ENCODE measurements at regions not wholly inside any gene's neighbourhood (a gene's known extent, or its start where the extent isn't known, plus 50 kb on each side); places are given as distances from the start of the nearest gene placed in this dataset.
"Not testable (repeated sequence)": the region's sequence is repeated elsewhere in the genome, so short reads cannot be mapped to it uniquely, and the experiment has no call there.

DNA sequence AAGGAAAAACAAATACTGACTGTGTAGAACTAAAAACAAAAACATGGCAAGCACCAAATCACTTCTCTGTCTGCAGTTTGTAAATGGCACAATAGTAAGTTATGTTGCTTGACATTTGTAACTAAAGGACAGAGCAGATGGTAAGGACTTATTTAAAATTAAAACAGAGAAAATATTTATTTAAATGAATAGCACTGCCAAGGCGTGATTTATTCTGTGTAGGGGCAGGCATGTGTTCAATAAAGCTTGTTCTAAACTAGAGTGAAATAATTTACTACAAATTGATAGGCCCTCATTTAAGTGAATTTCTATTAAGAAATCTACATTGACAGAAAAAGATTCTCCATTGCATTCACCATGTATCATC, 231.5 kb downstream of the CYLC2 start:
- TF ChIP-seq, protein P1, sequence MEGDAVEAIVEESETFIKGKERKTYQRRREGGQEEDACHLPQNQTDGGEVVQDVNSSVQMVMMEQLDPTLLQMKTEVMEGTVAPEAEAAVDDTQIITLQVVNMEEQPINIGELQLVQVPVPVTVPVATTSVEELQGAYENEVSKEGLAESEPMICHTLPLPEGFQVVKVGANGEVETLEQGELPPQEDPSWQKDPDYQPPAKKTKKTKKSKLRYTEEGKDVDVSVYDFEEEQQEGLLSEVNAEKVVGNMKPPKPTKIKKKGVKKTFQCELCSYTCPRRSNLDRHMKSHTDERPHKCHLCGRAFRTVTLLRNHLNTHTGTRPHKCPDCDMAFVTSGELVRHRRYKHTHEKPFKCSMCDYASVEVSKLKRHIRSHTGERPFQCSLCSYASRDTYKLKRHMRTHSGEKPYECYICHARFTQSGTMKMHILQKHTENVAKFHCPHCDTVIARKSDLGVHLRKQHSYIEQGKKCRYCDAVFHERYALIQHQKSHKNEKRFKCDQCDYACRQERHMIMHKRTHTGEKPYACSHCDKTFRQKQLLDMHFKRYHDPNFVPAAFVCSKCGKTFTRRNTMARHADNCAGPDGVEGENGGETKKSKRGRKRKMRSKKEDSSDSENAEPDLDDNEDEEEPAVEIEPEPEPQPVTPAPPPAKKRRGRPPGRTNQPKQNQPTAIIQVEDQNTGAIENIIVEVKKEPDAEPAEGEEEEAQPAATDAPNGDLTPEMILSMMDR (IDR thresholded peaks at IDR 0.05; ENCODE audit: low read depth, low read length): no peak
- DNase-seq (ENCODE audit: extremely low read depth, low read depth): no peak

DNA sequence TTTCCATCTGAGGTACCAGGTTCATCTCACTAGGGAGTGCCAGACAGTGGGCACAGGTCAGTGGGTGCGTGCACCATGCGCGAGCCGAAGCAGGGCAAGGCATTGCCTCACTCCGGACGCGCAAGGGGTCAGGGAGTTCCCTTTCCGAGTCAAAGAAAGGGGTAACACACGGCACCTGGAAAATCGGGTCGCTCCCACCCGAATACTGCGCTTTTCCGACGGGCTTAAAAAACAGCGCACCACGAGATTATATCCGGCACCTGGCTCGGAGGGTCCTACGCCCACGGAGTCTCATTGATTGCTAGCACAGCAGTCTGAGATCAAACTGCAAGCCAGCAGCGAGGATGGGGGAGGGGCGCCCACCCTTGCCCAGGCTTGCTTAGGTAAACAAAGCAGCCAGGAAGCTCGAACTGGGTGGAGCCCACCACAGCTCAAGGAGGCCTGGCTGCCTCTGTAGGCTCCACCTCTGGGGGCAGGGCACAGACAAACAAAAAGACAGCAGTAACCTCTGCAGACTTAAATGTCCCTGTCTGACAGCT, 242.5 kb downstream of the CYLC2 start:
- DNase-seq (ENCODE audit: extremely low read depth, low read depth): not testable (repeated sequence)

DNA sequence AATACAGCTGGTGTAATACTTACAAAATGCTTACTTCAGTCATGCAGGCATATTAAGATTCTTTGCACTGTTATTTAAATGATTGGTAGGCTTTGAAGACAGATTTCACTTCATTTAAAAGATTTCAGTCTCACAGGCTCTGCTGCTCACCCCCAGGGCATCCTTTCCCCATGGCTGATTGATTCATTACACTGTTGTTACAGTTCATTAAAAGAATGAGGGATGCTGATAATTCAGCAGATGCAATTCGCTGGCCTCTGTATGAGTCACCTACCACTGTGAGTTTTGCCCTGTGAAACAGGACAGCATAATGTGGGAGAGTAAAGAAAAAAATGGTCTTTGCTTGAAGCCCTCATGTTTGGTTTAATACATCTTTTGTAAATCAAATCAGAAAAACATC, 246.9 kb downstream of the CYLC2 start:
- TF ChIP-seq, protein P1 (IDR thresholded peaks at IDR 0.05; ENCODE audit: low read depth, low read length): no peak
- no peak for DNase-seq (ENCODE audit: extremely low read depth, low read depth)

DNA sequence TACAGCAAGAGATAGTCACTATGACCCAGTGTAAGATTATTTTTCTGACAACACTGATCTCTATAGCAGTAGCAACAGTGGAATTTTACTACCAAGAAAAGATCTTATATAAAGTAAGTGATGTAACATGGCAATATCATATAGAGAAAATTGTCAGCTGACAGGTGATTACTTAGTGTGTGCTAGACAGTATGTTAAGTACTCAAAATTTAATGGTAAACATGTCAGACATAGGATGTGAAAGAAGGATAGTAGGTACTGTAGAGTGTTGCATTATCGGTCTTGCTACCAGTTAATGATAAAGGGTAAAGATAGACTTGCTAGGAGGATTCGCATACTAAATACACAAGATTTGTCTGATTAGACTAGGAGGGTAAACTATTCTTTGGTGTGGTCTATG, 247.4 kb downstream of the CYLC2 start:
- TF ChIP-seq, protein P1 (IDR thresholded peaks at IDR 0.05; ENCODE audit: low read depth, low read length): no peak

DNA sequence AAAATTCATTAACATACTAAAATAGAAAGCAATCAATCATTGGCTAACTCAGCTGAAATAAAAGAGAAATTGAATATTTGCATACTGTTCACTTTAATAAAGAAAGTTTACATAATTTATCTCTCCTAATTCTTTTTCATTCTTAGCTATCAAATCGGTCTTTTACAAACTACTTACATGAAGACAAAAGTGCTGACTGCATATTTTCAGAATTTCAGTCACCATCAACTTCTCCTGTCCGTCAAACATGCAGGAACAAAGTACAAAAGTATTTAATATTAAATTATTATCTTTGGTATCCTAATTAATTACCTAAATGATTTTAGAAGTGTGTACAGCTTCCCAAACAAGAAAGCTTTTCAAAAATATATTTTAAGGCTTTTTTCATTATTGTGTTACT, 248.4 kb downstream of the CYLC2 start:
- no peak for DNase-seq (ENCODE audit: extremely low read depth, low read depth)
- TF ChIP-seq, protein P1 (IDR thresholded peaks at IDR 0.05; ENCODE audit: low read depth, low read length): no peak

More for the DNA sequence above, 247.4 kb downstream of the CYLC2 start:
- no peak for DNase-seq (ENCODE audit: extremely low read depth, low read depth)

DNA sequence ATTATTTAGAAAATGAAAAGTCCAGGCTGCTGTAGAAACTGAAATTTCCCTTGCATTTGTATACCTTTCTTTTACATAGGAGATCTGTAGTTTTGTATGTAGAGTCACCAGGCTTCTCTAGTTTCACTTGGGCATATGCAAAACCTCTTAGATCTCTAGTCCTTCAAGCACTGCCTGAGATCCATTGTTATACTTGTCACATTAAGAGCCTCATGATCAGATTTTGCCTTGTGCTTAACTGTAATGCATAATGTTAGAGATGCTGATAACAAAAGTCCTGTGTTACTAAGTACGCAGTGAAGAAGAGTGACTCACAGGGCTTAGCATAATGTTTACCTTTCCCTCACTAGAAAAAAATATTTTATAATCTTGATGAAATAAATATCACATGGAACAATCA, 250.2 kb downstream of the CYLC2 start:
- DNase-seq (ENCODE audit: extremely low read depth, low read depth): no peak
- TF ChIP-seq, protein P1 (IDR thresholded peaks at IDR 0.05; ENCODE audit: low read depth, low read length): no peak

DNA sequence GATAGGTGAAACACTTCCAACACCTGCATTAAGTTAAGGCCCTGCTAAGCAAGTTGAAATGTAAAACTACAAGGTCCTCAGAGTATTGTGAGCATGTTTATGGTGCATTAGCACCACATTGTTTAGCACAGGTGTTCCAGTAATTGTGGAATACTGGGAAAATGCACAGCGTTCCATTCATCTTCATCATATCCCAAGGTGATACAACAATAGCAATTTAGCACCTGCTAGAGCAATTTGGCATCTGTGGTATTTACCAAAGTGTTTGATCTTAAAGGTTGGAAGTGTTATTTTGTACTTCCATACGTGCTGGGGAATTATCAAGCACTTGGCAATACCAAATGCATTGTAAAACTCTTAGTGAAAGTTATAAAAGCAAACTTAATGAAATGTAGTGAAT, 266.8 kb downstream of the CYLC2 start:
- DNase-seq (ENCODE audit: extremely low read depth, low read depth): no peak
- TF ChIP-seq, protein P1 (IDR thresholded peaks at IDR 0.05; ENCODE audit: low read depth, low read length): no peak

DNA sequence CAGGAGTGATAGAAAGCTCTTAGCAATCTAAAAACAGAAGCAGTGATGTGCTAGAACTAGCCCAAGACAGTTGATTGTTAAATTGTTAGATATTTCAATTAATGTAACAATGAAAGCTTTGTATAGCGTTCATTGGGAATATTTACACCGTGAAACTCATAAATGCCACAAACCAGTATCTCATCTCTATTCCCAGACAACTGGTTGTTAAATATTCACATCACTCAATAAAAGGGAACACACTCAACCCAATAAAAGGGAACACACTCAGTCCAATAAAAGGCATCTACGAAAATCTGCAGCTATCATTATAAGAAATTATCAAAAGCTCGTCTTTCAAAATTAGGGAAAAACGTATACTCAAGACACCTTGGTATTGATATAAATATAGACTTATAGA, 270.9 kb downstream of the CYLC2 start:
- no peak for DNase-seq (ENCODE audit: extremely low read depth, low read depth)
- TF ChIP-seq, protein P1 (IDR thresholded peaks at IDR 0.05; ENCODE audit: low read depth, low read length): no peak
